NCI-H2171 (cell line): ENCODE measurements at regions not wholly inside any gene's neighbourhood (a gene's known extent, or its start where the extent isn't known, plus 50 kb on each side); places are given as distances from the start of the nearest gene placed in this dataset.
"Not testable (repeated sequence)": the region's sequence is repeated elsewhere in the genome, so short reads cannot be mapped to it uniquely, and the experiment has no call there.

Experiments used
- DNase-seq: peaks from one replicate; lab custom pipeline; 2025; lab: John Stamatoyannopoulos, UW

- not testable (repeated sequence) for DNase-seq
Measured at GRCh38 chr6:43998592-43999243, 128.5 kb downstream of the MRPL14 start.

GRCh38 chr6:43997990-43998585 lies 129.2 kb downstream of the MRPL14 start:
- DNase-seq: not testable (repeated sequence)

- DNase-seq: no peak
Measured at GRCh38 chr6:43997345-43997677, 129.9 kb downstream of the MRPL14 start.

GRCh38 chr6:43996618-43997344 lies 130.5 kb downstream of the MRPL14 start:
- DNase-seq: no peak

GRCh38 chr6:43995137-43995536 lies 132.1 kb downstream of the MRPL14 start:
- no peak for DNase-seq

GRCh38 chr6:43993881-43994523 lies 133.2 kb downstream of the MRPL14 start:
- no peak for DNase-seq

GRCh38 chr6:43992783-43993644 lies 134.2 kb downstream of the MRPL14 start:
- DNase-seq: no peak

- DNase-seq: no peak
Measured at GRCh38 chr6:43992126-43992663, 135.1 kb downstream of the MRPL14 start.

- no peak for DNase-seq
Measured at GRCh38 chr6:43990627-43991619, 136.3 kb downstream of the MRPL14 start.

- DNase-seq: no peak
Measured at GRCh38 chr6:43990275-43990626, 137.0 kb downstream of the MRPL14 start.

- peak; percentile 37 for DNase-seq
Measured at GRCh38 chr6:43989581-43990146, 137.6 kb downstream of the MRPL14 start.

GRCh38 chr6:43988801-43989200 lies 138.5 kb downstream of the MRPL14 start:
- DNase-seq: no peak

- DNase-seq: no peak
Measured at GRCh38 chr6:43987838-43988439, 139.3 kb downstream of the MRPL14 start.

- DNase-seq: no peak
Measured at GRCh38 chr6:43986177-43986825, 141.0 kb downstream of the MRPL14 start.

GRCh38 chr6:43985329-43985728 lies 141.9 kb downstream of the MRPL14 start:
- DNase-seq: no peak

GRCh38 chr6:43984442-43985321 lies 142.6 kb downstream of the MRPL14 start:
- DNase-seq: no peak

GRCh38 chr6:43983632-43984031 lies 143.6 kb downstream of the MRPL14 start:
- DNase-seq: peak; percentile 84

GRCh38 chr6:43983191-43983590 lies 144.1 kb downstream of the MRPL14 start:
- no peak for DNase-seq
